HG02610 (cell line): ENCODE measurements at regions not wholly inside any gene's neighbourhood (a gene's known extent, or its start where the extent isn't known, plus 50 kb on each side); places are given as distances from the start of the nearest gene placed in this dataset.

Experiments
- ATAC-seq: cut with Tn5 transposase; IDR thresholded peaks from one replicate; pipeline ENCODE4 v1.9.1; 2021; ENCODE audit warnings: mild to moderate bottlenecking, moderate library complexity; ENCODE audit not compliant: unreplicated experiment

DNA sequence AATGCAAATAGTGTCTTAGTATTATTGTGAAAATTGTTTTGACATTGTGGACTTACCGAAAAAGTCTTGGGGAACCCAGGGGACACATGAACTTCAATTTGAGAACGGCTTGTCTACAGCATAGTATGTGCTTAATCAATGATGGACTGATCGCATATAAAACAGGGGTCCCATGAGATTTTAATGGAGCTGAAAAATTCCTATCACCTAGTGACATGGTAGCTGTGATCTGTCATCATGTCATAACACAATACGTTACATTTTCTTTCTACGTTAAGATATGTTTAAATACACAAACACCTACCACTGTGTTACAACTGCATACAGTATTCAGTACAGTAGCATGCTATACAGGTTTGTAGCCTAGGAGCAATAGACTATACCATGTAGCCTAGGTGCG lies 153.3 kb upstream of the FOXD3 start:
- ATAC-seq: no peak

DNA sequence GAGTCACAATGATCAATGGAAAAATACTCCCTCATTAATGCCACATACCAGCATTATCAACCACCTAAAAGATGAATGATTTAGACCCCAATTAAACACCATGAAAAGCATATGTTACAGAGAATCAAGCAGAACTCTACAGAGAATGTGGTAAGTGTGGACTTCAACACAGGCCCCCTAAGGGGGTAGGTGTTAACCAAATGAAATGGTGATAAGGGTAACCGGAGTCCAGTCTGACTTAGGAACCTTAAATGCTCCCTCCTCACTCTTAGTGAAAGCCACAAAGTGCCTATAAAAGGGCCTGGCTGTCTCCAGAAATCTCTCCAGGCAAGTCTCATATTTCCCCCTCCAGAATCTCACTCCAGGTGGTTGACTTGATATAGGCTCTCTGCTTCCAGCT lies 149.2 kb upstream of the FOXD3 start:
- ATAC-seq: no peak

DNA sequence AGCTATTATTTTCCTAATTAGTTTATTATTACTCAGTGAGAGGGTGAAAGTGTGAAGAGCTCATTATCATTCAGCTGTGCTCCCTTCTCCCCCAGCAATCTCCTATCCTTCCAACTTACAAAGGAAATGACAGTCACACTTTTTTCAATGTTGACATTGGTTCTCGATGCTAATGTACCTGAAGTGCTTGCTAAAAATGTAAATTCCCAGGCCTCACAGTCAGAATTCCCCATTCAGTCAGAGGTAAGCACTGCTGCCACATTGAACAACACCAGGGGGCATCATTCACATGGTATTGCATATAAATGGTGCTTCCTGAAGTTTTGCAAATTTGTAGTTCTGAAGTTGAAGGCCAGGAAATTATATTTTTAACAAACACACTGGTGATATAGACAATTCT lies 132.7 kb upstream of the FOXD3 start:
- ATAC-seq: no peak

DNA sequence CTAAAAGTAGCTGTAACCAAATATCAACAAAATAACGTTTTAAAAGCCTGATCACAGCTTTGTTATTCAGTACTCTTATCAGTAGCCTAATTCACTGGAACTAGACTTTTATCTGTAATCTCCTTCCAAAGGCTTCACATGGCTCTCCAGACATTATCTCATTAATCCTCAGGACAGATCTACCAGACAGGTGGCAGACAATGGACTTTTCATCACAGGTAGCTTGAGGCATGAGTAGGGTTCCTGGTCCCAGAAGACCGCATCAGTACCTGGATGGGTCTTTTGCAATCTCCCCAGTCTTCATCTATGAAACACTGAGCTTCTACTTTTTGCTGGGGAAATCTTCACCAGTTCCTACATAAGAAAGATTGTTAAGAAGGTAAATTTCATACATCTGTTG lies 132.2 kb upstream of the FOXD3 start:
- ATAC-seq: no peak

DNA sequence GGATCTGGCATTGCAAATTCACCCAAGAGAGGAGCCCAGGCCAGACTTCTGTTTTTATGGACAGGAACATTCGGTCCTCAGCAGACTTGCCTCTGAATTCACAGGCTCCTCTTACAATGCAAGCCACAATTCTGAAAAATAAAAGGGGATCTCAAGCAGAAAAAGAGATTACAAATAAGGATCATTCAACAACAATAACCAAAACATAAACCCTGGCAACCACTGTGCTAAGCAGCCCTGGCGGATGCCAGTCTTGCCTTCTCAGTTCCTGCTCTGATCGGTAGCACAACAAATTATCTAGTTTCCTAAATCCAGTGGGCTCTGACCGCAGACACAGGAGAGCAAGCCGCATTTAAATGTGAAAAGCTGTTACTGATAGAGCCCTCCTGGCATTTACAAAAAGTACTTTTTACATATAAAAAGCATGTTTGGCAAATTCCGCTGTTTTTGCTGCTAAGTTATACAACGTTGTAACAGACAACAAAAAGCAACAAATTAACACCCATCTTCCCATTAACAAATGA lies 123.4 kb upstream of the FOXD3 start:
- no peak for ATAC-seq

DNA sequence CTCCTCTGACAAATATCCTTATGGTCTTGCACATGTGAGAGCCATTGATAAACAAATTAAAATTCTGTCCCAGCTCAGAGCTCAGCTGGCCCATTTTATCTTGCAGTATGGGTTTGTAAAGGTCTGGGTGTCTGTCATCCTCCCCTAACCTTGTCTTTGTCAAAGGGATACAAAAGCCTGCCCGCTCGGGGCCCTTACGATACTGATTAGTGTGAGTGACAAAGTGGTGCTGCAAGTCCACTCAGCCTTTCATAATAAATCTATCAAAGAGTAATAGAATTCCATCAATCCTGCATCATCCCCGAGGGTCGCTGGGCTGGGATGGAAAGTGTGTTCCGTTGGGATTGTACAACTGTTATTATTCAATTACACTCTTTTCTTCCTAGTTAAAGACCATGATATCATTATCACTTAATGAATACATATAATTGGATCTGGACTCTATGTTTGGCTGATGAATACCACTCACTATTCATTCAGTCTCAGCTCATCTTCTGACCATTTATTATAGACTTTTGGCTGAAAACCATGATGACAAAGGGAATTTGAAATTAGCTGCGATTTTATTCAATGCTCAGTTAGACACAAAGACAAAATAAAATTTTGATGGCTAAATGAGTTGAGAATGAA lies 122.5 kb upstream of the FOXD3 start:
- ATAC-seq: no peak

DNA sequence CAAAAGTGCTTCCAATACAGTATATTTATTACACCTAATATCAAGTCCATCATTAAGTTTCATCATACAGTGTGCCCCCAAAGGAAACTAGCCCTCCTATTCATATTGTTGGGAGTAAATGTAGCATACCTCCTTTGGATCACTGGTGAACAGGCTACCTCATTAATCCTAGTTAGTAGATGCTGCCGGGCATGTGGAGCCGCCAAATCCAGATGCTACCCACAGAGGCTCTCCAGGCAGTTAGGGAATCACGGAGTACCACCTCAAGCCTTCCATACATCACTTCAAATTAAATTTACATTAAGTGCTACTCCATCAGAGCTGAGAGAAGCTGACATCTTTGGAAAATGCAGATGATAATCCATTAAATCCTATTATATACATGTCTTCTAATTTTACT lies 121.7 kb upstream of the FOXD3 start:
- no peak for ATAC-seq

DNA sequence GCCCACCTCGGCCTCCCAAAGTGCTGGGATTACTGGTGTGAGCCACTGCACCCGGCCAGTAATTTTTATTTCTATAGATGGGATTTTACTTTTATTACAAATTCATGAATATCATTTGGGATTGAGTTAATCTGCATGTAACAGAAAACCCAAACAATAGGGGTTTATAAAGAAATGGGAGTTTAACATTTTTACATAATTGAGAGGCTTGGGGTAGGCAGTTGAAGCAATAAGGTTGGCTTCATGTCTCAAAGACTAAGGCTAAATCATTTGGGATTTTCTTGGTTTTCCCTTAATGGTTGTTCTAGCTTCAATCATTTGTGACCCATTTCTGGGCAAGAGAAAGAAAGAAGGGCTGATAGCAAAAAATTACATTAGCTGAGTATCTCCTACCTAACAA lies 118.7 kb upstream of the FOXD3 start:
- ATAC-seq: no peak

DNA sequence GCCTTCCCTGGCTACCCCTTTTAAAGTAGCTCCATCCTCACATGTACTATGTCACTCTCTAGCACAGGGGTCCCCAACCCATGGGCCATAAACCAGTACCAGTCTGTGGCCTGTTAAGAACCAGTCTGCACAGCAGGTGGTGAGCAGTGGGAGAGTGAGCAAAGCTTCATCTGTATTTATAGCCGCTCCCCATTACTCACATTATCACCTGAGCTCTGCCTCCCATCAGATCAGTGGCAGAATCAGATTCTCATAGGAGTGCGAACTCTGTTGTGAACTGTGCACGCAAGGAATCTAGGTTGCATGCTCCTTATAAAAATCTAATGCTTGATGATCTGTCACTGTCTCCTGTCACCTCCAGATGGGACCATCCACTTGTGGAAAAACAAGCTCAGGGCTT lies 116.6 kb upstream of the FOXD3 start:
- no peak for ATAC-seq

DNA sequence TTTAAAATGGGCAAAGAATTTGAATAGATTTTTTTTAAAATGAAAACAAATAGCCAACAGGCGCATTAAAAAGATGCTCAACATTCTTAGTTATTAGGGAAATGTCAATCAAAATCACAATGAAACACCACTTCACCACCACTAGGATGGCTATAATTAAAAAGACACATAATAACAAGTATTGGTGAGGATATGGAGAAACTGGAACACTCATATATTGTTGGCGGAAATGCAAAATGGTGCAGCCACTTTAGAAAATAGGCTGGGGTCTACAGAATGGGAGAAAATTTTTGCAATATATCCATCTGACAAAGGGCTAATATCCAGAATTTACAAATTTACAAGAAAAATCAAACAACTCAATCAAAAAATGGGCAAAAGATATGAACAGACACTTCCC lies 107.8 kb upstream of the FOXD3 start:
- no peak for ATAC-seq

DNA sequence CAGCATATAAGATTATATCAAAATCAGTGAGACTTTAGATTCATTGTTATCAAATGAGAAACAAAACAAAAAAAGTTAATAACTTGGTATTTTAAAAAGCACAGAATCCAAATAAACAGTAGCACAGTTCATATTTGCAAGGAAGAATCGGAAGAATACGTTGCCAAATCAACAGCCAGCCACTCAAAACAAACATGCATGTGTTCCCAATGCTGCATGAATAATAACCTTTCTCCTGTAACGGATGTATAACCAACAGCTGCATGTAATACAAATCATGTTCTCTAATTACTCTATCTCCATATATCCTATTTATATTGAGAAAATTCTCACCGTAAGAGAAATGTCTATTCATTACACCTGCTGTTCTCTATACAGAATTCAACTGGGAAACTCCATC lies 98.9 kb upstream of the FOXD3 start:
- no peak for ATAC-seq

DNA sequence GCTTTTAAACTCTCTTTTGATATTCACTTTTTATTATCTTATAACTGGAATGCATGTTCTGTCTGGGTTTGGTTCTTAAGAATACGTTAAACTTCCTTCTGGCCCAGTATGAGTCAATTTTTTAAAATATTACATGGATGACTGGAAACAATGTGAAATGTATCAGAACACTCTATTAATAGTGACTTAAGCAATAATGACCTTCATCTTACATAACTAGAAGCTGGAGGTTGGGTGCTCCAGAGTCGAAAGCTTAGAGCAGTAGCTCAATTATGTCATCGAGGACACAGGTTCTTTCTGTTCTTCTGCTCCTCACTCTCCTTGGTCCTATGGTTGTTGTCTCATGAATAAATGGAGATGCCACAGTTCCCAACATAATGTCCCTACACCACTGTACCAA lies 91.6 kb upstream of the FOXD3 start:
- ATAC-seq: no peak

DNA sequence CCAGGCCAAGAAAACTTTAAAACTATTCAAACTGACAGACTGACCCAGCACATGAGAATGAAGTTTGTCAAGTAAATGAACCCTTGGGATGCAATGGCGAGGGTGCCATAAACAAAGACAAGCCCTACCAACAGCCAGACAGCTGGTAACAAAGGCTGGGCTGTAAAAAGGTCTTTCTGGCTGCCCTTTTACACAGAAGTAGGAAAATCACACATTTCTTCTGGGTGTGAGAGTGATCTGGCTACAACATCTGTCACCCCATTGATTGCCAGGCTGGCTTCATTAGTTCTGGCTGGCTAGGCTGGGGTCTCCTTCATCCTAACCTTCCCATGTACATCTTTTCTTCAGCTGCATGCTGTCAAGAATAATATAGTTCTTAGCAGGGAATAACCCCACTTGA lies 83.6 kb upstream of the FOXD3 start:
- no peak for ATAC-seq

DNA sequence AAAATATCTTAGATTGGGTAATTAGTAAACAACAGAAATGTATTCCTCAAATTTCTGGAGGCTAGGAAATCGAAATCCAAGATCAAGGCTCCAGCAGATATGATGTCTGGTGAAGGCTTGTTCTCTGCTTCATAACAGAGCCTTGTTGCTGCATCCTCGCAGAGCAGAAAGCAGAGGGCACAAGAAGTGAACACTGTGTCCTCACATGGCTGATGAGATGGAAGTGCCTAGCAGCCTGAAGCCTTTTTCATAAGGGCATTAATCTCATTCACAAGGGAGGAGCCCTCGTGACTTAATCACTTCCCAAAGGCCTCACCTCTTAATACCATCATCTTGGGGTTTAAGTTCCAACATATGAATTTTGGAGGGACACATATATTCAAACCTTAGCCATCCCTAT lies 77.2 kb upstream of the FOXD3 start:
- ATAC-seq: no peak

DNA sequence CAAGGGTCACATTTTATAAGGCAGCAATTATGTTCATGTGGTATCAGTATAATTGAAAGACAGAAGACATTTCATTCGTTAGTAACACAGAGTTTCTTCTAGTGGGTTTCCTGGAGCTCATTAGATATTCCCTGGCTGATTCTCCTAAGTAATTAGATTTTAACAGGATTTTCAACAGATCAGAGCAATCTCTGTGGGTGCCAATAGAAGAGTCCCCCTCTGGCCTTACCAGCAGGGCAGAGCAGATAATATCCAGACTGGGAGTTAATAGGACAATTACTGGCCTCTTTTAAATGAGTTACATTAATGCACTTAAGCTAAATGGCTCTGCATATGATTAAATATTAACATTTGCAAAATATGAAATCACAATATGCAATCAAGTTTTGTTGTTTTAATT lies 74.2 kb upstream of the FOXD3 start:
- no peak for ATAC-seq

DNA sequence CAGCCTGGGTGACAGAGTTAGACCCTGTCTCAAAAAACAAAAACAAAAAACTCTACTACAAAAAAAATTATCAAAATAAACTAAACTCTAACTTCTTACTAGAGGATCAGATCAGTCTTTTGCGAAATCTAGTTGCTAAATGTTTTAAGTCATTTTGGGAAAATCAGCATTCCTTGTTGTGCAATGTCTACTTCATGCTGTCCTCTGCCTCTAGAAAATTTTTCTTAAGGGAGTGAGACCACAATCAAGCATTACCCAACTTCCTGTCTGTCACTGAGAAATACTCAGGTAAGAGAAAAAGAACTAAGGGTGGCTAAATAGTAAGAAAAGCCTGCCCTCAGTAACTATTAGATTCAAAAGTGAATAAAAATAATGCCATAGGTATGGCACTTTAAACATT lies 67.2 kb upstream of the FOXD3 start:
- ATAC-seq: no peak

DNA sequence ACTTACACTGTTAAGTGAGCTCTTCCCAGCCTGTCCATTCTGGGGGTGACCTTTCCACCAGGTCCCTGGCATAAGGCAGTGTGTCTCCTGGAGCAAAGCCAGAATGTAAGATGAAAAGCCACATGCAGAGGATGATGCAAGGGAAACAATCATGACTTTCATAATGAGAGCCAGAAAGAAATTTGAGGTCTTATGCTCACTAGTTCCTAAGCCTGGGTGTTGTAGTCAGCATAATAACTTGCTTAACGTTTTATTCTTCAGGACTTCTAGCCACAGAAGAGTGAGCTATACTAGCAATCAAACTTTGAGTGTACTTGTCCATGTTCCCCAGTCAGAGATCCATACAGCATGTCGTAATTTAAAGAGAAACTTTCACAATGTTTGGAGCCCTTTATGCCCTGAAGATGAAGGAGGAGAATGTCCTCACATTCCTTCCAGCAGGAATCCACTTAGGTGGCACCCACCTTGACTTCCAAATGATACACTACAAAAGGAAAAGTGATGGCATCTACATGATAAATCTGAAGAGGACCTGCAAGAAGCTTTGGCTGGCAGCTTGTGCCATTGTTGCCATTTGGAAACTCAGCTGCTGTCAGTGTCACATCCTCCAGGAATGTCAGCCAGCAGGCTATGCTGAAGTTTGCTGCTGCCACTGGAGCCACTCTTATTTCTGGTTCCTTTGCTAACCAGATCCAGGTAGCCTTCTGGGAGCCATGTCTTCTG lies 60.5 kb upstream of the FOXD3 start:
- no peak for ATAC-seq

DNA sequence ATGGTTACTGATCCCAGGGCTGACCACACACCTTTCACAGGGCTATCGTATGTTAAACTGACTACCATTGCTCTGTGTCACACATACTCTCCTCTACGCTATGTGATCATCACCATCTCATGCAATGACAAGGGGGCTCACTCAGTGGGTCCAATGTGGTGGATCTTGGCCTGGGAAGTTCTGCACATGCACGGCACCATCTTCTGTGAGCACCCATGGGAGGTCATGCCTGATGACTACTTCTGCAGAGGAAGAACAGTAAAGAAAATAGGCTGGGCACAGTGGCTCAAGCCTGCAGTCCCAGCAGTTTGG lies 60.0 kb upstream of the FOXD3 start:
- ATAC-seq: no peak

DNA sequence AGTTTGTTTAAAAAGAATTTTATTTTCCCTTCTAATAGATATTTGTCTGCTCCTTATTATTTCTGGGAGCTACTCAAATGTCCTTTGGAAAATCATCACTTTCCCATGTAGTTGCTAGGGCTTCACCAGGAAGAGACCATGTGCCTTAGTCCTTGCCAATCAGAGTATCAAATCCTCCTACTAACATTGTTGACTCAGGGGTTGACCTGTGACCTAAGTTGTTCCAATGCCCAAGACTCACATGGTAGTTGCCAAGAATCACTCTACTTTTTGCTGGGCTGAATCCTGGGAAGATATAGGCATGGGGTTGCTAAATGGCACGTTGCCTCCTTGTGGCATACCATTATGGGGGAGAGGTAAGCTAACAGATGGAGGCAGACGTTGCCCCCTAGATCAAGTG lies 58.2 kb upstream of the FOXD3 start:
- no peak for ATAC-seq

DNA sequence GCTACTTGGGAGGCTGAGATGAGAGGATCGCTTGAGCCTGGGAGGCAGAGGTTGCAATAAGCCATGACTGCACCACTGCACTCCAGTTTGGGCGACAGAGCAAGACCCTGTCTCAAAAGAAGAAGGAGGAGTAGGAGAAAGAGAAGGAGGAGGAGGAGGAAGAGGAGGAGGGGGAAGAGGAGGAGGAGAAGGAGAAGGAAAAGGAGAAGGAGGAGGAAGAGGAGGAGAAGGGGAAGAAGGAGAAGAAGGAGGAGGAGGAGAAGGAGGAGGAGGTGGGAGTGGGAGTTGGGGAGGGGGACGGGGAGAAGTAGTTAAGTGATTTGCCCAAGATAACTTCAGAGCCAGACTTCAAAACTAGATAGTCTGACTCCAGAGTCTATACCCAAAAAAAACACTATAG lies 55.5 kb upstream of the FOXD3 start:
- no peak for ATAC-seq

DNA sequence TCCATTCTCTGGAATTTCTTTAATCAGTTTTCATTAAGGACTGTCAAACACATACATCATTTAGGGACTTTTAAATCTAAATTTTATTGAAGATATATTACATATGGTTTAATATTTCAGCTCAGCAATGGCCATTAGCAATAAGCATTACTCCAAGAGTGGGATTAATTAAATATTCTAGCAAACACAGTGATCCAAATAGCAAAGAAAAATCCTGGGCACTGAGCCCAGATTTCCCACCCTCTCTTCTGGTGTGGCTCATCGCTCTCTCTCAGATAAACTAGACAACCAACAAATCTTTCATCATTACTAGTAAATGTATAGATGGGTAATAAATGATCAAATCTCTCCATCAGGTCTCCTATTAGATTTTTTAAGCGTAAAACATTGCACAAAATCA lies 53.5 kb upstream of the FOXD3 start:
- no peak for ATAC-seq

DNA sequence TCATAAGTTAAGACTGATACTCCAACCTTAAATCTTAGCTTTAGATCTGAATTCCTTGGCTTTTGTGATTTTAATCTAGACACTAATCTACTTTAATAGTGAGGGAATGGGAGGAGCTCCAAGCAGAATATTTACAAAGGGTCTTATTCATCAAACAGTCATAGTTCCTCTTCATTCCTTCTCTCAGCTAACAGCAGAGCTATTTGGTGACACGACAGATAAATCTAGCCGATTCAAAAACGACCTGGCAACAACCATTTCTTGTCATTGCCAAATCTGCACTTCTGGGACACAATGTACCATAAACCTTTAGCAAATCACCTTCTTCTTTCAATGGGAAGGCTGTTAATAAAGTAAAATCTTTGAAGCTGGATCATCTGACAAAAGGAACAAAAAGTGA lies 52.8 kb upstream of the FOXD3 start:
- ATAC-seq: no peak
